ENCODE measurements at regions not wholly inside any gene's neighbourhood (a gene's known extent, or its start where the extent isn't known, plus 50 kb on each side); places are given as distances from the start of the nearest gene placed in this dataset.
"Not testable (repeated sequence)": the region's sequence is repeated elsewhere in the genome, so short reads cannot be mapped to it uniquely, and the experiment has no call there.

- DNase-seq = no peak
Observed at GRCh38 chr13:65825039-65825438, 1405.1 kb downstream of the PCDH9 start.

GRCh38 chr13:65808061-65808460 is 1422.1 kb downstream of the PCDH9 start:
- no peak for DNase-seq

GRCh38 chr13:65803530-65804392 is 1426.4 kb downstream of the PCDH9 start:
- no peak for DNase-seq

DNA sequence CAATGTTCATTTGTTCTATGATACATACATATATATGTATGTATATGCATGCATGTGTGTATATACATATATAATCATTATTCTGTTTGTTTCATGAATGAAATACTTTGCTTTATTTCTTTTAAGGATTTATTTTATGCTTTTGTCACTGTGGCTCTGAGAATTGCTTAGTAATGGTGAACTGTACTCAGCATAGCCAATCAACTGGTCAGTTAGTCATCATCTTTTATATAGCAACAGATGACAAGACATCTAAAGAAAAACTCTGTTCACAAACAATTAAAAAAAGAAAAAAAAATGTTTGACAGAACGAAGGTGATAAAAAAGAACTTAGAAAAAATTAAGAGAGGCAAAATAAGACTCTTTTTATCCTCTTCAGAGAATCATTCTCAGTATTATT is 1440.3 kb downstream of the PCDH9 start:
- DNase-seq = no peak

DNA sequence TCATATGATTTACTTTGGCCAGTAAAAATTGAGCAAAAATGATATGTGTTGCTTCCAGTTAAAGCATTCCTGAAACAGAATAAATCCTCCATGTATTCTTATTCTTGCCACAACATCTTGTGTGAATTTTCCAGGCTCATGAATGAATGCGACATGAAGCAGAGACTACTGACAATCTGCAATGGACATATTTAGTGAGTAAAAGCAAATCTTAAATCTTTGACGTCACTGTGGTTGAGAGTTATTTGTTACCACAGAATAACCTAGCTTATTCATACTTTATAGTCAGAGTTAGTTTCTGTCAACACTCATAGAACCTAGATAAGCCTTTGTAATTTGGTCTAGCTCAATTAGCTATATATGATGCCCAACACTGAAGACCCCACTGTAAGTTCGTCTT is 1443.1 kb downstream of the PCDH9 start:
- no peak for DNase-seq

GRCh38 chr13:65784088-65784816 is 1445.9 kb downstream of the PCDH9 start:
- no peak for DNase-seq

GRCh38 chr13:65783383-65783782 is 1446.8 kb downstream of the PCDH9 start:
- no peak for DNase-seq

DNA sequence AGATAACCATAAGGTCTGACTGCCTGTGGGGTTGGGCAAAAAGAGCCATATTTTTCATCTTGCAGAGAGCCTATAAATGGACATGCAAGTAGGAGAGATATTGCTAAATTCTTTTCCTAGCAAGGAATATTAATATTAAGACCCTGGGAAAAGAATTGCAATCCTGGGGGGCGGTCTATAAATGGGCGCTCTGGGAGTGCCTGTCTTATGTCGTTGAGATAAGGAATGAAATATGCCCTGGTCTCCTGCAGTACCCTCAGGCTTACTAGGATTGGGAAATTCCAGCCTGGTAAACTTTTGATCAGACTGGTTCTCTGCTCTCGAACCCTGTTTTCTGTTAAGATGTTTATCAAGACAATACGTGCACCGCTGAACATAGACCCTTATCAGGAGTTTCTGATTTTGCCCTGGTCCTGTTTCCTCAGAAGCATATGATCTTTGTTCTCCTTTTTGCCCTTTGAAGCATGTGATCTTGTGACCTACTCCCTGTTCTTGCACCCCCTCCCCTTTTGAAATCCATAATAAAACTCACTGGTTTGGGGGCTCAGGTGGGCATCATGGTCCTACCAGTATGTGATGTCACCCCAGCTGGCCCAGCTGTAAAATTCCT is 1458.3 kb downstream of the PCDH9 start:
- DNase-seq = not testable (repeated sequence)

- no peak for DNase-seq
Observed at GRCh38 chr13:65768545-65768944, 1461.6 kb downstream of the PCDH9 start.

DNA sequence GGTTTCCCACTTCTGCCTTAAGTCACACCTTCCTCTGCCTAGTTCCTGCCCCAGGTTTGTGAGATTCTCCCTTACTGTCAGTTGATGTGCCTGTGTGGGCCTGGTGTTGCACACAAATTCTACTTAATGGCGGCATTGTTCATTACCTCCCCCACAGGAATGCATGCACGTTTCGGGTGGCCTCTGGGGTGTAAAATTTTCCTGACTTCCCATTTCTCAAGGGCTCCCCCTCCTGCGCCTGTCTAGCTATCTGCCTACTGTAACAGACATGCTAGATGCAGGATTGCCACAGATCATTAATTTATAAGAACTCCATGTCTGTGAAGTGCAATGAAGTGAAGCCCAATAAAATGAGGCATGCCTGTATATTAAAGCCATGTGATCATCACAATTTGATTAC is 1466.3 kb downstream of the PCDH9 start:
- no peak for DNase-seq

- no peak for DNase-seq
Observed at GRCh38 chr13:65762012-65762411, 1468.1 kb downstream of the PCDH9 start.

DNA sequence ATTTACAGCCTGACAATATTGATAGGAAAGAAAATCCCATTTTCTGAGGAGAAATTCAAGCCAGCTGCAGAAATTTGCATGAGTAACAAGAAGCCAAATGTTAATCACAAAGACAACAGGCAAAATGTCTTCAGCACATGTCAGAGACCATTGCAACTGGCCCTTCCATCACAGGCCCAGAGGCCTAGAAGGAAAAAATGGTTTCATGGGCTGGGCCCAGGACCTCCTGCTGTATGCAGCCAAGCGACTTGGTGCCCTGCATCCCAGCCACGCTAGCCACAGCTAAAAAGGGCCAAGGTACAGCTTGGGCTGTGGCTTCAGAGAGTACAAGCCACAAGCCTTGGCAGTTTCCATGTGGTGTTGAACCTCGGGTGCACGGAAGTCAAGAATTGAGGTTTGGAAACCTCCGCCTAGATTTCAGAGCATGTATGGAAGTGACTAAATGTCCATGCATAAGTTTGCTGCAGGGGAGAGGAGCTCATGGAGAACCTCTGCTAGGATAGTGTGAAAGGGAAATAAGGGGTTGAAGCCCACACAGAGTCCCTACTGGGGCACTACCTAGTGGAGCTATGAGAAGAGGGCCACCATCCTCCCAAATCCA is 1474.0 kb downstream of the PCDH9 start:
- DNase-seq = no peak

GRCh38 chr13:65748227-65748626 is 1481.9 kb downstream of the PCDH9 start:
- DNase-seq = no peak

DNA sequence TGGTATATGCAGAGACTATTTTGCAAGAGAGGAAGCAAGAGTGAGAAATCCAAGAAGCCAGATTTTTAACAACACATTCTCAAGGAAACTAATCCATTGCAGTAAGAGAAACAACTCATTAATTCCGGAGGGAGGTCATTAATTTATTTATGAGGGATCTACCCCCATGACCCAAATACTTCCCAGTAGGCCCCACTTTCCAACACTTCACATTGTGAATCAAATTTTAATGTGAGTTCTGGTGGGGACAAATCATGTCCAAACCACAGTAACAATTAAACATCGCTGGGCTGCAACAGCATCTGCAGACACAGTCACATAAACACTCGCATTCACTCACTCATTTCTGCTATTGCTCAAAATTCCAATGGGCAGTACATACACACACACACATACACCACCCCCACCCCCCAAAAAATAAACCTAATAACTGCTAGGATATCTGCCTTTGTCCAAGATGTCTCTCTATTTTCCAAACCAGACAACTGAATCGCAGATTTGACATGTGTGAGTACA is 1483.7 kb downstream of the PCDH9 start:
- DNase-seq = peak in 1 of 2 donors; percentile 4

GRCh38 chr13:65744836-65745235 is 1485.3 kb downstream of the PCDH9 start:
- peak; percentile 53 to 58 for DNase-seq

- no peak for DNase-seq
Observed at GRCh38 chr13:65733110-65733509, 1497.0 kb downstream of the PCDH9 start.

- no peak for DNase-seq
Observed at GRCh38 chr13:65727070-65727469, 1503.1 kb downstream of the PCDH9 start.

GRCh38 chr13:65725006-65725405 is 1505.1 kb downstream of the PCDH9 start:
- DNase-seq = no peak

GRCh38 chr13:65724226-65724625 is 1505.9 kb downstream of the PCDH9 start:
- peak in 1 of 2 donors; percentile 14 for DNase-seq

DNA sequence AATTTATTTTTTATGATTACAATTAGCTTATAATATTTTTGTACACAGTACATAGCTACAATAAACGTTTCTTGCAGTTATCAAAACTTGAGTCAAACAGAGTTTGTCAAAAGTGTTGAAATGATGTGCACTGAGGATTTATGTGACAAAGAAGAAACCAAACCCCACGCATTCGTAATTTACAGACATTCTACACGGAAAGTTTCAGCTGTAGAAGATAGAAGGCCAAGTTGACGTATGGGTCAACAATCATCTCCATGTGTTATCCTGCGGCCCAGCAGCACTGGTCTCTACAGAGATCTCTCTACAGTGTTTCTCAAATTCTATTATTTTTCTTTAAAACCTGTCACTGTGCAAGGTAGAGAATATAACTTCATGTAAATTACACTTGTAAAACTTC is 1507.6 kb downstream of the PCDH9 start:
- DNase-seq = no peak

DNA sequence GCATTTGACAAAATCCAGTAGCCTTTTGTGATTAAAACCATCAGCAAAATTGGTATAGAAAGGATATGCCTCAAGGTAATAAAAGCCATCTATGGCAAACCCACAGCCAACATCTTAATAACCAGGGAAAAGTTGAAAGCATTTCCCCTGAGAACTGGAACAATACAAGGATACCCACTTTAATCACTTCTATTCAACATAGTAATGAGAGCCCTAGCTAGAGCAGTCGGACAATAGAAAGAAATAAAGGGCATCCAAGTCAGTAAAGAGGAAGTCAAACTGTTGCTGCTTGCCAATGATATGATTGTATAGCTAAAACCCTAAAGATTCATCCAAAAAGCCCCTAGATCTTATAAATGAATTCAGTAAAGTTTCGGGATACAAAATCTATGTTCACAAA is 1510.3 kb downstream of the PCDH9 start:
- no peak for DNase-seq

DNA sequence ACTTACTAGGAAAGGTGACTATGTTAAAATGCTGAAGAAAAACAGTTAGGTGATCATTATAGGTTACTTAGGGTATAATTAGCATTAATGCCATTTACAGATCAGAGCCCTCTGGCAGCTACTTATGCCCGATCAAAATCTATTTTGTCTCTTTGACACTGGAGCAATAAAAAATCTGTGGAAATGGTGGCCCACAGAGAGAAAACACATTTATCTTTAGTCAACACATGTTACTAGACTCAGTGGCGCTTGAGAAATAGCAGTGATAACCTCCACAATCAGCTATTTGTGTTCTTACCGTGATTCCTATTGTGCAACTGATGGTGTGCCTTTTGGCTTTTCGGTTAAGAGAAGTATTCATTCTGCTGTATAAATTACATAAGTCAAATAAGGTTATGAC is 1519.6 kb downstream of the PCDH9 start:
- DNase-seq = no peak
